GM18909 (cell line): ENCODE measurements at regions not wholly inside any gene's neighbourhood (a gene's known extent, or its start where the extent isn't known, plus 50 kb on each side); places are given as distances from the start of the nearest gene placed in this dataset.

Experiments used
- ATAC-seq: cut with Tn5 transposase; IDR thresholded peaks from one replicate; pipeline ENCODE4 v1.9.1; 2021; ENCODE audit warnings: mild to moderate bottlenecking; ENCODE audit not compliant: unreplicated experiment, poor library complexity

DNA sequence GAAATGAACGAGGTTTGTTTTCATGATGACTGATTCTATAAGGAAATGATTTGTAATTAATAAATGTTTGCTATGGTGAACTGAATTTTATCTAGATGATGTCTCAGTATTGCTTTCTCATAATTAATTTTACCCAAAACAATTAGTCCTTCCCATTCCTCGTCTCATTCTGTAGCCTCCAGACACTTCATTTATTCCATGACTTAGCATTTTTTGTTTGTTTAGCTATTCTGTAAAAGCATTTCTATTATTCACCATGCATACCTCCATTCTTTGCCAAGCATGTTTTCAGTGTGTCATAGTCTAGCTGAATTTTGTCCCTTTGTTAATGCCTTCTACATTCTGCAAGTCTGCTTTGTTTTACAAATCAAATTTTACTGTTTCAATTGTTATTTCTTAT lies 137.4 kb upstream of the RPL10L start:
- no peak for ATAC-seq

DNA sequence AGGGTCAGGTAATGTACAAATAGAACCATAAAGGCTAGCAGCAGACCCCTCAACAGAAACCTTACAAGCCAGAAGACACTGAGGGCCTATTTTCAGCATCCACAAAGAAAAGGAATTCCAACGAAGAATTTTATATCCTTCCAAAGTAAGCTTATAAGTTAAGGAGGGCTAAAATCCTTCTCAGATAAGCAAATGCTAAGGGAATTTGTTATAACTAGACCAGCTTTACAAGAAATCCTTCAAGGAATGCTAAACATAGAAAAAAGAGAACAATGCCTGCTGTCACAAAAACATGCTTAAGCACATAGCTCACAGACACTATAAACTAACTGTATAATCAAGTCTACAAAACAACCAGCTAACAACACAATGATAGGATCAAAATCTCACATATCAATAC lies 130.7 kb upstream of the RPL10L start:
- ATAC-seq, result no peak

GRCh38 chr14:46769292-46769691 lies 117.7 kb upstream of the RPL10L start:
- ATAC-seq, result peak; percentile 100

- no peak for ATAC-seq
Observed at GRCh38 chr14:46747001-46747652, 95.5 kb upstream of the RPL10L start.

GRCh38 chr14:46734286-46734685 lies 82.7 kb upstream of the RPL10L start:
- no peak for ATAC-seq

GRCh38 chr14:46717211-46717610 lies 65.6 kb upstream of the RPL10L start:
- ATAC-seq, result no peak
